DND-41 (cell line): ENCODE measurements at regions not wholly inside any gene's neighbourhood (a gene's known extent, or its start where the extent isn't known, plus 50 kb on each side); places are given as distances from the start of the nearest gene placed in this dataset.

ENCODE experiments used
- ATAC-seq: fragments of 200-7000 bp; cut with Tn5 transposase; 3 replicates; pipeline ENCODE4 v1.9.1; 2021; ENCODE audit warnings: low read depth; ENCODE audit not compliant: insufficient read depth
- DNase-seq: peaks from one replicate; pipeline ENCODE4 v3.0.0-alpha.2; 2020
- H2AFZ ChIP-seq: 2 replicates; pipeline ENCODE4 v1.6.0; 2012; ENCODE audit warnings: low read depth, low read length
- H3K27ac ChIP-seq: 2 replicates; pipeline ENCODE4 v1.5.1; 2012; ENCODE audit warnings: low read length, inconsistent platforms
- H3K27me3 ChIP-seq: fragments of 200-600 bp; sonication (generic); 2 replicates; pipeline ENCODE4 v1.6.0; 2012; ENCODE audit warnings: low read length, mild to moderate bottlenecking, inconsistent platforms; ENCODE audit not compliant: insufficient read depth, poor library complexity
- H3K36me3 ChIP-seq: 2 replicates; pipeline ENCODE4 v1.5.1; 2012; ENCODE audit warnings: low read length, inconsistent platforms; ENCODE audit not compliant: insufficient read depth
- H3K4me1 ChIP-seq: 2 replicates; pipeline ENCODE4 v1.5.1; 2012; ENCODE audit warnings: mild to moderate bottlenecking, low read length; ENCODE audit not compliant: insufficient read depth
- H3K4me2 ChIP-seq: 2 replicates; pipeline ENCODE4 v1.6.0; 2012; ENCODE audit warnings: mild to moderate bottlenecking, moderate library complexity, low read length, inconsistent platforms; ENCODE audit not compliant: insufficient read depth
- H3K4me3 ChIP-seq, 2 experiments: fragments of 200-600 bp in 1 of 2; shearing (Covaris generic) in 1 of 2; 2 replicates each; pipeline ENCODE4 v1.5.1; 2012 to 2016; ENCODE audit warnings: inconsistent platforms in 2 of 2, low read length in 2 of 2, mild to moderate bottlenecking in 2 of 2, low read depth in 1 of 2, moderate library complexity in 1 of 2
- H3K79me2 ChIP-seq: 2 replicates; pipeline ENCODE4 v1.6.0; 2012; ENCODE audit warnings: low read length, inconsistent platforms; ENCODE audit not compliant: insufficient read depth
- H3K9ac ChIP-seq: 2 replicates; pipeline ENCODE4 v1.6.0; 2012; ENCODE audit warnings: low read depth, mild to moderate bottlenecking, inconsistent platforms, low read length, moderate library complexity
- H3K9me3 ChIP-seq: 2 replicates; pipeline ENCODE4 v1.5.1; 2012; ENCODE audit warnings: low read length, moderate library complexity, mild to moderate bottlenecking, inconsistent platforms; ENCODE audit not compliant: insufficient read depth, severe bottlenecking
- H4K20me1 ChIP-seq: 2 replicates; pipeline ENCODE4 v1.6.0; 2012; ENCODE audit warnings: low read length; ENCODE audit not compliant: insufficient read depth
- EZH2 ChIP-seq: IDR thresholded peaks from 3 replicates; pipeline ENCODE4 v1.6.1; 2012; ENCODE audit warnings: borderline replicate concordance, low read depth, mild to moderate bottlenecking, moderate library complexity, low read length, inconsistent platforms; ENCODE audit not compliant: severe bottlenecking
- TF ChIP-seq, protein P1 (sequence below): IDR thresholded peaks from 2 replicates; pipeline ENCODE4 v1.5.1; 2012; ENCODE audit warnings: borderline replicate concordance, low read length, moderate library complexity, mild to moderate bottlenecking; ENCODE audit not compliant: poor library complexity, severe bottlenecking; ENCODE audit errors: extremely low read depth

- no peak for ATAC-seq
- DNase-seq, result no peak
- Histone ChIP-seq H3K4me3 (no peak overlapping the region), H3K27me3 (peaks cover 3% of the 10 kb centered on the region), H3K4me1 (no peaks in the 10 kb centered on the region), H2AFZ (no peak overlapping the region), H3K9ac (no peak overlapping the region), H3K79me2 (no peaks in the 10 kb centered on the region), H3K4me2 (no peak overlapping the region), H3K27ac (no peak overlapping the region), H4K20me1 (no peaks in the 10 kb centered on the region), H3K36me3 (no peaks in the 10 kb centered on the region), H3K9me3 (no peaks in the 10 kb centered on the region)
- TF ChIP-seq EZH2, result no peak
- TF ChIP-seq, protein P1, sequence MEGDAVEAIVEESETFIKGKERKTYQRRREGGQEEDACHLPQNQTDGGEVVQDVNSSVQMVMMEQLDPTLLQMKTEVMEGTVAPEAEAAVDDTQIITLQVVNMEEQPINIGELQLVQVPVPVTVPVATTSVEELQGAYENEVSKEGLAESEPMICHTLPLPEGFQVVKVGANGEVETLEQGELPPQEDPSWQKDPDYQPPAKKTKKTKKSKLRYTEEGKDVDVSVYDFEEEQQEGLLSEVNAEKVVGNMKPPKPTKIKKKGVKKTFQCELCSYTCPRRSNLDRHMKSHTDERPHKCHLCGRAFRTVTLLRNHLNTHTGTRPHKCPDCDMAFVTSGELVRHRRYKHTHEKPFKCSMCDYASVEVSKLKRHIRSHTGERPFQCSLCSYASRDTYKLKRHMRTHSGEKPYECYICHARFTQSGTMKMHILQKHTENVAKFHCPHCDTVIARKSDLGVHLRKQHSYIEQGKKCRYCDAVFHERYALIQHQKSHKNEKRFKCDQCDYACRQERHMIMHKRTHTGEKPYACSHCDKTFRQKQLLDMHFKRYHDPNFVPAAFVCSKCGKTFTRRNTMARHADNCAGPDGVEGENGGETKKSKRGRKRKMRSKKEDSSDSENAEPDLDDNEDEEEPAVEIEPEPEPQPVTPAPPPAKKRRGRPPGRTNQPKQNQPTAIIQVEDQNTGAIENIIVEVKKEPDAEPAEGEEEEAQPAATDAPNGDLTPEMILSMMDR, result no peak
These were observed 438.5 kb downstream of the CCSER2 start for GRCh38 chr10:84766923-84767322.

DNA sequence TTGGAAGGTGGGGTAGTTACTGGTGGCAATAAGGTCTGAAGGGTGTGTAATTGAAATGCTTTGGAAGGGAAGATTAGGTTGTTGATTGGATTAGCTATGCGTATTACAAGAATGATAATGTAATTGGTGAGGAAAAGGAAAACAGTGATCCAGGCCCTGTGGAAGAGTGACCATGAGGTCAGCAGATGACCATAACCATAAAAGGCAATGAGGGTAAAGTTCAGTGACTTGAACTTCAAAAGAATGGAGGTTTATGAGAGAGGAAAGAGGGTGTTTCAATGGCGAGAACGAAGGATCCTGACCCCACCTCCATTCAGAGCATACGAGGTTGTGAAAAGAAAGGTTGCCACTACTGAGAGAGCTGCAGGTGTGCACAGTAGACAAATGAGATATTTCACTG is 439.7 kb downstream of the CCSER2 start:
- Histone ChIP-seq H3K27ac (no peak overlapping the region), H2AFZ (no peak overlapping the region), H4K20me1 (no peaks in the 10 kb centered on the region), H3K9ac (no peak overlapping the region), H3K27me3 (peaks cover 3% of the 10 kb centered on the region), H3K9me3 (no peaks in the 10 kb centered on the region), H3K4me1 (no peaks in the 10 kb centered on the region), H3K4me2 (no peak overlapping the region), H3K4me3 (no peak overlapping the region), H3K79me2 (no peaks in the 10 kb centered on the region), H3K36me3 (no peaks in the 10 kb centered on the region)
- ATAC-seq (no peak), DNase-seq (no peak)
- TF ChIP-seq EZH2, result no peak
- TF ChIP-seq, protein P1, result no peak

DNA sequence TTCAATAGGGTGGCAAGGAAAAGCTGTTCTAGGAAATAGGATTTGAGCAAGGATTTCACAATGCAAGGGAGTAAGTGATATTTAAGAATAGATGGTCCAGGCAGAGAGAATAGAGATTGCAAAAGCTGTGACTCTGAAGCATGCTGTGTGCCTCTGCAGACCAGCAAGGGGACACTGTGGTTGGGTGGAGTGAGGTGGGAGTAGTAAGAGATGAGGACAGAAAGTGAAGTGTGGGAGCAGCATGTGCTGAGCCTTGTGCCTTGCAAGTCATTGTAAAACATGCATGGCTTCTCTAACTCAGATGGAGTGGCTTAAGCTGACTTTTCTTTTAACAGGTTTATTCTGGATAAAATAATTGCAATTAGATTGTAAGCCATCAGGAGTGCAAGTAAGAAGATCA is 442.4 kb downstream of the CCSER2 start:
- H3K4me3 ChIP-seq, result no peak overlapping the region
- TF ChIP-seq EZH2, result no peak
- TF ChIP-seq, protein P1, result no peak
- H3K9ac ChIP-seq, result no peak overlapping the region
- ATAC-seq (no peak), DNase-seq (no peak)
- peaks cover 3% of the 10 kb centered on the region for H3K27me3 ChIP-seq
- H3K79me2 ChIP-seq, result no peaks in the 10 kb centered on the region
- no peak overlapping the region for H3K4me2 ChIP-seq
- no peak overlapping the region for H3K27ac ChIP-seq
- H2AFZ ChIP-seq, result no peak overlapping the region
- H3K36me3 ChIP-seq, result no peaks in the 10 kb centered on the region
- H3K4me1 ChIP-seq, result no peaks in the 10 kb centered on the region
- no peaks in the 10 kb centered on the region for H4K20me1 ChIP-seq
- H3K9me3 ChIP-seq, result no peaks in the 10 kb centered on the region

DNA sequence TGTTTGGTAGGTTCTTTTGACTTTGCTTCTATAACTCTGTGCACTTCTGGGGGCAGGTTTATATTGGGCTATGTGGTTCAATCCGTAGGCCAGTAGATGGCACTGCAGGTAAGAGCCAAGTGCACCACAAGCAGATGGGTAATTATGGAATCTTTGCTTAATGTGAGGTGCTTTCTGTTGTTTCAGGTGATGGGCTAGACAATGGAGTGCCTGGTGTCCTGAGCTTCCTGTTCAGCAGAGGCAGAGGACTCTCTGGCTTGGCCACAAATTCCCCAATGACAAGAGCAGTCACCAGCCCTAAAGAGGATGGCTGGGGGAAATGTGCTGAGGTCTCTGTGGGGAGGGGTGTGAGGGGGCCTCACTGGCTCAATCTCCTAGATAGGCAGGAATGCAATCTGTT is 455.0 kb downstream of the CCSER2 start:
- Histone ChIP-seq H3K4me2 (no peak overlapping the region), H3K79me2 (no peaks in the 10 kb centered on the region), H3K4me1 (no peaks in the 10 kb centered on the region), H3K36me3 (no peaks in the 10 kb centered on the region), H3K27me3 (no peaks in the 10 kb centered on the region), H3K4me3 (no peak overlapping the region), H3K9me3 (no peaks in the 10 kb centered on the region), H3K27ac (no peak overlapping the region), H2AFZ (no peak overlapping the region), H3K9ac (no peak overlapping the region), H4K20me1 (no peaks in the 10 kb centered on the region)
- TF ChIP-seq, protein P1, result peak; percentile 78
- TF ChIP-seq EZH2, result no peak
- ATAC-seq (peak; percentile 83), DNase-seq (peak; percentile 37)
